Gastroesophageal sphincter (tissue), 4 donors: ENCODE measurements at regions not wholly inside any gene's neighbourhood (a gene's known extent, or its start where the extent isn't known, plus 50 kb on each side); places are given as distances from the start of the nearest gene placed in this dataset.

Experiments used
- ATAC-seq: fragments of 150-250 bp; one replicate; pipeline ENCODE4 v1.9.1; 2016; ENCODE audit warnings: mild to moderate bottlenecking, moderate library complexity
- H3K27ac ChIP-seq, 4 donors: fragments of 200-600 bp; sonication (generic) in 3 of 4; 1 replicate in 3 of 4; 2 replicates in 1 of 4; pipeline ENCODE4 v1.5.1; 2016 to 2019
- H3K27me3 ChIP-seq: fragments of 200-600 bp; sonication (generic); one replicate; pipeline ENCODE4 v1.5.1; 2019
- H3K36me3 ChIP-seq, 2 donors: fragments of 200-600 bp; sonication (generic); one replicate each; pipeline ENCODE4 v1.5.1; 2019; ENCODE audit warnings: control low read depth in 1 of 2
- H3K4me1 ChIP-seq, 3 donors: fragments of 200-600 bp; sonication (generic); 1 replicate in 2 of 3; 2 replicates in 1 of 3; pipeline ENCODE4 v1.5.1; 2016 to 2019; ENCODE audit warnings: control low read depth in 2 of 3
- H3K4me3 ChIP-seq, 2 donors: fragments of 200-600 bp; sonication (generic); one replicate each; pipeline ENCODE4 v1.5.1; 2019; ENCODE audit warnings: mild to moderate bottlenecking in 1 of 2, moderate library complexity in 1 of 2
- H3K9me3 ChIP-seq, 3 donors: fragments of 200-600 bp; sonication (generic); one replicate each; pipeline ENCODE4 v1.5.1; 2017 to 2019; ENCODE audit warnings: control low read depth in 2 of 3
- CTCF ChIP-seq, 4 experiments: fragments of 200-600 bp in 2 of 4; fragments of 450-650 bp in 2 of 4; sonication (generic) in 1 of 4; IDR thresholded peaks; one replicate each; pipeline ENCODE4 v1.5.1; 2017 to 2019; ENCODE audit warnings: antibody characterized with exemption in 4 of 4, mild to moderate bottlenecking in 2 of 4, moderate library complexity in 2 of 4
- EP300 ChIP-seq: sonication (generic); formaldehyde crosslinking; IDR thresholded peaks from one replicate; pipeline ENCODE4 v1.6.1; 2017; ENCODE audit warnings: antibody characterized with exemption, mild to moderate bottlenecking
- POLR2A ChIP-seq, 2 donors: fragments of 450-650 bp; IDR thresholded peaks; one replicate each; pipeline ENCODE4 v1.6.1; 2017; ENCODE audit warnings: antibody characterized with exemption in 2 of 2, mild to moderate bottlenecking in 2 of 2, moderate library complexity in 1 of 2
- POLR2AphosphoS5 ChIP-seq: sonication (generic); formaldehyde crosslinking; IDR thresholded peaks from one replicate; pipeline ENCODE4 v1.6.1; 2017; ENCODE audit warnings: antibody characterized with exemption
- WGBS, 2 donors: methylation state at CpG; one replicate each; pipeline ENCODE4 v1.1.5; 2018; ENCODE audit warnings: low coverage in 1 of 2; 5-methylcytosine and 5-hydroxymethylcytosine counted together

- no peak overlapping the region for H3K27ac ChIP-seq
- no peak for ATAC-seq
- TF ChIP-seq POLR2A (IDR thresholded peaks at IDR 0.05) (no peak), POLR2AphosphoS5 (no peak), EP300 (no peak), CTCF (IDR thresholded peaks at IDR 0.05) (no peak)
- peak overlapping the region in 1 of 2 donors; percentile 14 for H3K4me3 ChIP-seq
- no peaks in the 10 kb centered on the region for H3K36me3 ChIP-seq
- H3K27me3 ChIP-seq = no peaks in the 10 kb centered on the region
- H3K4me1 ChIP-seq = peaks cover 0 to 11% (median 0%) of the 10 kb centered on the region in 3 donors
- WGBS, 2 donors = 20 to 33% methylated on average over 4 to 5 of the region's 5 CpGs
- H3K9me3 ChIP-seq = no peaks in the 10 kb centered on the region
Measured at GRCh38 chr7:54689394-54690049, 69.5 kb downstream of the SEC61G start.

GRCh38 chr7:54687462-54688212, 71.4 kb downstream of the SEC61G start:
- H3K36me3 ChIP-seq = no peaks in the 10 kb centered on the region
- 57 to 64% methylated on average over 5 of the region's 5 CpGs for WGBS, 2 donors
- no peaks in the 10 kb centered on the region for H3K27me3 ChIP-seq
- no peak overlapping the region for H3K27ac ChIP-seq
- peaks cover 0 to 11% (median 0%) of the 10 kb centered on the region in 3 donors for H3K4me1 ChIP-seq
- no peak for ATAC-seq
- no peak overlapping the region for H3K4me3 ChIP-seq
- no peaks in the 10 kb centered on the region for H3K9me3 ChIP-seq
- TF ChIP-seq POLR2AphosphoS5 (no peak), POLR2A (IDR thresholded peaks at IDR 0.05) (no peak), EP300 (no peak), CTCF (IDR thresholded peaks at IDR 0.05) (no peak)

GRCh38 chr7:54680377-54681005, 78.5 kb downstream of the SEC61G start:
- WGBS, 2 donors = 85 to 89% methylated on average over 4 of the region's 4 CpGs

GRCh38 chr7:54679490-54679817, 79.6 kb downstream of the SEC61G start:
- Histone ChIP-seq H3K36me3 (no peaks in the 10 kb centered on the region), H3K9me3 (no peaks in the 10 kb centered on the region), H3K4me1 (no peaks in the 10 kb centered on the region), H3K27me3 (no peaks in the 10 kb centered on the region), H3K4me3 (no peak overlapping the region), H3K27ac (no peak overlapping the region)
- TF ChIP-seq CTCF (IDR thresholded peaks at IDR 0.05) = no peak
- no peak for TF ChIP-seq POLR2AphosphoS5
- no peak for TF ChIP-seq POLR2A (IDR thresholded peaks at IDR 0.05)
- no peak for ATAC-seq
- 91 to 96% methylated on average over 4 of the region's 5 CpGs for WGBS, 2 donors

More at GRCh38 chr7:54680377-54681005, 78.5 kb downstream of the SEC61G start:
- TF ChIP-seq POLR2A (IDR thresholded peaks at IDR 0.05) (no peak), EP300 (no peak), CTCF (IDR thresholded peaks at IDR 0.05) (no peak), POLR2AphosphoS5 (no peak)
- H3K4me3 ChIP-seq = no peak overlapping the region
- H3K4me1 ChIP-seq = no peaks in the 10 kb centered on the region
- H3K36me3 ChIP-seq = no peaks in the 10 kb centered on the region
- H3K27me3 ChIP-seq = no peaks in the 10 kb centered on the region
- H3K27ac ChIP-seq = no peak overlapping the region
- H3K9me3 ChIP-seq = no peaks in the 10 kb centered on the region
- ATAC-seq = no peak
